DMS153 treated with DMSO at 0.1 percent for 48 hours (cell line): ENCODE measurements at regions not wholly inside any gene's neighbourhood (a gene's known extent, or its start where the extent isn't known, plus 50 kb on each side); places are given as distances from the start of the nearest gene placed in this dataset.
"Not testable (repeated sequence)": the region's sequence is repeated elsewhere in the genome, so short reads cannot be mapped to it uniquely, and the experiment has no call there.

Experiments used
- DNase-seq: peaks from one replicate; lab custom pipeline; 2025; ENCODE audit not compliant: unreplicated experiment; lab: John Stamatoyannopoulos, UW

DNA sequence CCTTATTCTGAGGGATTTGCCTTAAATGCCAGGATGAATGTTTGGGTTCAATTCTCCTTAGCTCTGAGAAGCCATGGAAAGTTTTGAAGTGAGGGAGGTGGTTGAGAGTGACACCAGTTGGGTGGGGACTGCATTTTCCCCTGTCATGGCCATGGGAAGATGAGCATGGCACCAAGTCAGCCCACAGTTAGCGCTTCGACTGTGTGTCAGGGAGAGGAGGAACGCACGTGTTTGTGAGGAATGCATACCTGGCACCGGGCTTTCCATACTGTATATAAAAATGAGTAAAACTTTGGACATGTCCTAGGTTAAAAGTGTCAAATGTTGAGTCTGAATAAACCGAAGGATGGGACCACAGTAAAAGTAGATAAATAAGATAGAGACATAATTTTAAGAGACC, 187.5 kb upstream of the KL start:
- DNase-seq = no peak

DNA sequence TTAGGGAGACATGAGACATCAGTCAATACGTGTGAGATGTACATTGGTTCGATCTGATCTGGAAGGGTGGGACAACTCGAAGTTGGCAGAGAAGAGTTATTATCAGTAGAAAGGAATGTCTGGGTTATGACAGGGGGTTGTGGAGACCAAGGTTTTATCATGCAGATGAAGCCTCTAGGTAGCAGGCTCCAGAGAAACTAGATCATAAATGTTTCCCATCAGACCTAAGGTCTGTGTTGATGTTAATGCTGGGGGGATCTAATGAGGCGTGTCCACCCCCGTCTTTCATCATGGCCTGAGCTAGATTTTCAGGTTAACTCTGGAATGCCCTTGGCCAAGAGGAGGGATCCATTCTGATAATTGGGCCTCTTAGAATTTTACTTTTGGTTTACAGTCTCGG, 187.0 kb upstream of the KL start:
- DNase-seq = no peak

GRCh38 chr13:32829676-32830335, 186.4 kb upstream of the KL start:
- DNase-seq = no peak

DNA sequence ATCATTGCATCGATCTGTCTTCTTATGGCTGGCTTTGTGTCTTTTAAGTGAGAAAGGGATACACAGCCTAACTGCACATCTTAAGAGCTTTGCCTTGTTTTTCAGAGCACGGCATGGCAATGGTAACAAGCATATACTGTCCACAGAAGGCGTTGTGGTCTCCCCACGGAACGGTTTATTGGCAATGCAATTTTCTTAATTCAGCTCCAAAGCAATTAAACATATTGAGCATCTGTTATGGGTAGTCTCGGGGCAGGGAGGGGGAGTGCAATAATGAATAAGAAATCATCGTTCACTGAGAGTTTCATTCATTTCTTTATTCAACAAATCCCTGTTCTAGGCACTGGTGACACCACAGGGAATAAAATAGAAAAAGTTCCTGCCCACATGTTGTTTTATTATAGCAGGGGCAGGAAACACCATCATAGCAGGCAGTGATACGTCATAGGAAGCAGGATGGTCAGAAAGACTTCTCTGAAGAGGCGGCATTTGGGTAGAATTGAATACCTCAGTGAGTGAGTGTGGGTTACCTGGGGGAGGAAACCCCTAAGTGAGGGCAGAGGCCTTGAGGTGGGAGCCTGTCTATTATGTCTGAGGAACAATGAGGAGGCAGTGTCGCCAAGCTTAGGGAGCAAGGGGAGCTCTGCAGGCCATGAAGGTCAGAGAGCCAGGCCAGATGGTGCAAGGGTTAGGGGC, 185.7 kb upstream of the KL start:
- DNase-seq = no peak

GRCh38 chr13:32837307-32837972, 178.8 kb upstream of the KL start:
- DNase-seq = peak; percentile 62

- DNase-seq = peak; percentile 73
Observed at GRCh38 chr13:32837973-32838927, 178.0 kb upstream of the KL start.

- DNase-seq = peak; percentile 88
Observed at GRCh38 chr13:32838945-32839344, 177.3 kb upstream of the KL start.

- no peak for DNase-seq
Observed at GRCh38 chr13:32840113-32840512, 176.1 kb upstream of the KL start.

- no peak for DNase-seq
Observed at GRCh38 chr13:32840989-32841713, 175.1 kb upstream of the KL start.

GRCh38 chr13:32845952-32846950, 170.0 kb upstream of the KL start:
- DNase-seq = no peak

DNA sequence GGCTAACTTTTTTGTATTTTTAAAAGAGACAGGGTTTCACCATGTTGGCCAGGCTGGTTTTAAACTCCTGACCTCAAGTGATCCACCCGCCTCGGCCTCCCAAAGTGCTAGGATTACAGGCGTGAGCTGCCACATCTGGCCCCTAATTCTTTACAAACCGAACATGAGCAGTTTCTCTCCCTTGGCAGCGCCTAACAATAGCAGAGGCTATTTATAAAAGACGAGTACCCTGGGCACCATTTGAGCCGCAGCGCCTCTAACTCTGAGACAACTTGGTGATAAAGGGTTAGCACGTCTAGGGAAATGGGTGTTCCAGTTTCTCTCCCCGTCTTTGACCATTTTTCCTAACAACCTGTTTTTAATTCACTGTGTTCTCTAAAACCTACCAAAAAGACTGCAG, 168.2 kb upstream of the KL start:
- not testable (repeated sequence) for DNase-seq

DNA sequence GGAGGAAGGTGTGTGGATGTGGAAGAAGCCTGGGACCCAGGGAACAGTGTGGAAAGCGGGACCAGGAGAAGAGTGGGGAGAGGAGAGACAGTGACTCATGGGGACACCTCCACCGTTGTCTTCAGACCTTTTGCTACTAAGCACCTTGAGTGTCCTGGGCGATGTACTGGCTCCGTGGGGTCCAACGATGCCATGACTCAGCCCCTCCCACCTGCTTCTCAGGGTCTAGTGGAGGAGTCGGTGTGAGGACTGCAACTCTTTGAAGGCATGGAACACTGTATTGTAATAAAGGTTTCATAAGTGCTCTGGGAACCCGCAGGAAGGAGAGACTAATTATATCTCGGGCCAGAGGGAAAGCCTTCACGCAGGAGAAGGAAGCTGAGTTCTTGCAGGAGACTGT, 166.9 kb upstream of the KL start:
- no peak for DNase-seq

DNA sequence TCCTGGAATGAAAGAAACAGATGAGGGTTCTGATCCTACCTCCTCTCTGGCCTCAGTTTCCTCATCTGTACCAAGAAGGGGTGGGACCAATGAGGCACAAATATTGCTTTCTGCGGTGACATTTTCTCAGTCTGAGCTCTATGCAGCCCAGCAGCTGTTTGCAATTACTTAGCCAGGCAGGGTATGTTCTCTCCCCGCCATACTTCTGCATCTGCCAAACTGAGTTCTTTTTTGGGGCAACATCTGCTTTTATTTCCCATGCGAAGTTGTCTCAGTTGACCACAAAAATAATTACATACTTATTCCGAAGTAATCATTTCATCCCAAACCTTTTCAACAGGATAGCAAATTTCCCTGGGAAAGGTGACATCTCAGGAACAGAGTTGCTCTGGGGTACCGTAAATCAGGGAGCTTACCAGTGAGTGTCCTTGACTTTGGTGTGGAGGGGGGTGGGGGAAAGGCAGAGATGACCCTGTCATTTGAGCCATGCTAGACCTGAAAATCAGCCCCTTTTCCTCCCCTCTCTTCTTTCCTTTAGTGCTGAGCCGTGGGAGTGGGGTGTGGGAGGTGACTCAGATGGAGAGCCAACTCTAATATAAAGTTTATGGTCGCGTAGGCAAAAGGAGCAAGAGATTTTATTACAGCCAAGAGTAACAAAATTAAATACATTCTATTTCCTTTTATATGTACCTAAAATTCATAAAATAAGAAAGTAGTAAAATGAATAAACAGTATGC, 165.7 kb upstream of the KL start:
- no peak for DNase-seq

DNA sequence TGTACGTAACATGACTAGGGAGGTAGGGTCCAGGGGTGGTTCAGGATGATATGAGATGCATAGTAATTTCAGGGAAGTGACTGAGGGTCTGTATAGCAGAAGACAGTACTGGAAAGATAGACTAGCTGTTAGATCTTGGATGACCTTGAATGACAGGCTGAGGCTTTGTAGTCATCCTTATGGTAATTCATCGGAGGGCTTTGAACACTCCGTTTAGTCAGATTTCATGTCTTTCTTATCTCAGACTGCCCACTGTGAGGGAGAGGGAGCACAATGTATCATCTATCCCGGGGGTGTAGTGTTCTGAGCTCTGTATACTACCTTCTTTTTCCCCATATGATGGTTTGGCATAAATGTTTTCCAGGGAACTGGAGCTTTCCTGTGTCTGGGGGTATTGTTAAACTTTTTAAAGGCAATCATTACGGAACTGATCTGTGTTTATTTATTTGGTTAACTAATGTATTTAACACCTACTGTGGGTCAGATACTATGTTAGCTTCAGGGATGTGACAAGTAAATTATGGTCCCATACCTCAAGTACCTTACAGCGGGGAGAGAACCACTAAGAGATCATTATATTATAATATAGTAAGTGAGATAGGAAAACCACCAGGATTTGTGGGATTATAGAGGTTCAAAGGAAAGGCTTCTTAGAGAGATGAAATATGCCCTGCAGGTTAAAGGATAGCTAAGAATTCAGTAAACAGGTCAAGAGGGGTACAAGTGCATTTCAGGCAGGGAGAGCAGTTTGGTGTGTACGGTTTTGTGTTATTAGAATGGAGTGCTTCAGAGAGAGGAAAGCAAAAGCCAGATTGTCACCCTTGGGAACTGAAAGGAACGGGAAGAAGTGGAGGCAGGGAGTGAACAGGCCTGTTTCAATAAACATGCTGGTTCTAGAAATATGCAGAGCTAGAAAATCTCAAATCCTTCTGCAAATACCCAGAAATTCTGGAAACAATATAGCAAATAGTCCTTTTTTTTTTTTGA, 164.8 kb upstream of the KL start:
- no peak for DNase-seq

- no peak for DNase-seq
Observed at GRCh38 chr13:32852526-32852925, 163.7 kb upstream of the KL start.

GRCh38 chr13:32857077-32857476, 159.1 kb upstream of the KL start:
- DNase-seq = no peak

- DNase-seq = no peak
Observed at GRCh38 chr13:32857689-32858088, 158.5 kb upstream of the KL start.
